H1 (cell line): ENCODE measurements at regions not wholly inside any gene's neighbourhood (a gene's known extent, or its start where the extent isn't known, plus 50 kb on each side); places are given as distances from the start of the nearest gene placed in this dataset.

Experiments used
- CTCF ChIA-PET: fragments of 300-600 bp; sonication (Branson Sonifier 250); formaldehyde crosslinking; loops from one replicate; lab custom pipeline; 2021; ENCODE audit not compliant: partially characterized antibody; lab: Charles Lee
- POLR2A ChIA-PET: fragments of 300-600 bp; sonication (Branson Sonifier 250); formaldehyde crosslinking; loops from one replicate; lab custom pipeline; 2021; ENCODE audit warnings: inconsistent platforms; ENCODE audit not compliant: partially characterized antibody; lab: Charles Lee
- DNase-seq, 2 experiments: peaks; one replicate each; pipeline versions ENCODE4 v3.0.0 to v3.0.0-alpha.2; 2010 to 2022; ENCODE audit warnings: low spot score in 2 of 2, low read depth in 1 of 2, mixed read lengths in 1 of 2
- FAIRE-seq: peaks from 2 replicates; lab custom pipeline; 2011; peaks lifted over from hg19 to GRCh38; lab: Jason Lieb, UNC
- H2AFZ ChIP-seq: 2 replicates; pipeline ENCODE4 v1.8.1; 2012; ENCODE audit warnings: low read length, inconsistent platforms
- H2AK5ac ChIP-seq: 2 replicates; pipeline ENCODE4 v1.6.1; 2013; ENCODE audit warnings: low read depth, low read length
- H2BK120ac ChIP-seq: replicated peaks from 2 replicates; pipeline ENCODE3; 2013; ENCODE audit warnings: low read depth, low read length, inconsistent platforms
- H2BK12ac ChIP-seq: 2 replicates; pipeline ENCODE4 v1.6.1; 2013; ENCODE audit warnings: low read depth, low read length
- H2BK15ac ChIP-seq: 2 replicates; pipeline ENCODE4 v1.6.1; 2013; ENCODE audit warnings: low read length
- H2BK20ac ChIP-seq: 2 replicates; pipeline ENCODE4 v1.6.1; 2013; ENCODE audit warnings: low read length
- H2BK5ac ChIP-seq: 2 replicates; pipeline ENCODE4 v1.6.1; 2013; ENCODE audit warnings: low read depth, low read length
- H3K14ac ChIP-seq: 2 replicates; pipeline ENCODE4 v1.6.1; 2013; ENCODE audit warnings: inconsistent platforms; ENCODE audit not compliant: insufficient read length
- H3K18ac ChIP-seq: 2 replicates; pipeline ENCODE4 v1.6.1; 2013; ENCODE audit warnings: low read length; ENCODE audit errors: extremely low read depth
- H3K23ac ChIP-seq: 2 replicates; pipeline ENCODE4 v1.6.1; 2013; ENCODE audit warnings: inconsistent platforms; ENCODE audit not compliant: insufficient read length
- H3K23me2 ChIP-seq: 2 replicates; pipeline ENCODE4 v1.6.1; 2013; ENCODE audit warnings: low read depth, low read length
- H3K27ac ChIP-seq: 2 replicates; pipeline ENCODE4 v1.6.1; 2011; ENCODE audit warnings: low read depth, low read length, inconsistent platforms
- H3K27me3 ChIP-seq, 4 experiments: replicated peaks in 1 of 4; 1 replicate in 1 of 4; 2 replicates in 3 of 4; pipeline versions ENCODE4 v1.6.1 to v1.8.1; 2011 to 2013; ENCODE audit warnings: low read length in 3 of 4, mild to moderate bottlenecking in 3 of 4, inconsistent platforms in 2 of 4, mixed read lengths in 2 of 4, moderate library complexity in 1 of 4; ENCODE audit not compliant: control insufficient read depth in 3 of 4, insufficient read depth in 3 of 4; ENCODE audit errors: extremely low read depth in 1 of 4
- H3K36me3 ChIP-seq, 4 experiments: 2 replicates each; pipeline versions ENCODE4 v1.6.1 to v1.8.1; 2011 to 2013; ENCODE audit warnings: mild to moderate bottlenecking in 4 of 4, low read length in 3 of 4, moderate library complexity in 2 of 4, control low read depth in 1 of 4, inconsistent platforms in 1 of 4; ENCODE audit not compliant: insufficient read depth in 4 of 4, control insufficient read depth in 2 of 4
- H3K4ac ChIP-seq: replicated peaks from 2 replicates; pipeline ENCODE3; 2013; ENCODE audit warnings: low read length, low read depth, mixed read lengths, inconsistent platforms; ENCODE audit not compliant: insufficient read length
- H3K4me1 ChIP-seq, 4 experiments: replicated peaks in 1 of 4; 1 replicate in 1 of 4; 2 replicates in 3 of 4; pipeline versions ENCODE4 v1.6.1 to v1.8.1; 2011 to 2013; ENCODE audit warnings: low read length in 3 of 4, inconsistent platforms in 2 of 4, mixed read lengths in 1 of 4; ENCODE audit not compliant: insufficient read depth in 4 of 4, control insufficient read depth in 3 of 4
- H3K4me2 ChIP-seq, 2 experiments: 2 replicates each; pipeline versions ENCODE4 v1.6.1 to v1.8.1; 2011 to 2013; ENCODE audit warnings: low read depth in 2 of 2, low read length in 2 of 2, control low read depth in 1 of 2, inconsistent platforms in 1 of 2, mild to moderate bottlenecking in 1 of 2; ENCODE audit not compliant: insufficient read depth in 1 of 2
- H3K4me3 ChIP-seq, 4 experiments: fragments of 200-600, 300-600 bp in 1 of 4; sonication (generic), shearing (Covaris generic), sonication (Bioruptor Twin) in 1 of 4; 2 replicates each; pipeline versions ENCODE4 v1.5.1 to v1.8.1; 2011 to 2016; ENCODE audit warnings: low read length in 4 of 4, low read depth in 3 of 4, control low read depth in 2 of 4, inconsistent platforms in 2 of 4, mild to moderate bottlenecking in 2 of 4, mixed read lengths in 1 of 4, moderate library complexity in 1 of 4; ENCODE audit not compliant: insufficient read depth in 2 of 4; ENCODE audit errors: extremely low read depth in 1 of 4
- H3K56ac ChIP-seq: replicated peaks from 2 replicates; pipeline ENCODE3; 2013; ENCODE audit warnings: low read depth, mild to moderate bottlenecking, mixed read lengths, low read length, inconsistent platforms; ENCODE audit not compliant: insufficient read length
- H3K79me1 ChIP-seq: 2 replicates; pipeline ENCODE4 v1.6.1; 2013; ENCODE audit warnings: low read depth, low read length, control low read depth
- H3K79me2 ChIP-seq, 2 experiments: 2 replicates each; pipeline versions ENCODE4 v1.6.1 to v1.8.1; 2012 to 2013; ENCODE audit warnings: low read length in 2 of 2, mild to moderate bottlenecking in 2 of 2, inconsistent platforms in 1 of 2; ENCODE audit not compliant: insufficient read depth in 2 of 2, control insufficient read depth in 1 of 2
- H3K9ac ChIP-seq, 4 experiments: replicated peaks in 1 of 4; 1 replicate in 1 of 4; 2 replicates in 3 of 4; pipeline versions ENCODE4 v1.6.1 to v1.8.1; 2011 to 2013; ENCODE audit warnings: low read depth in 3 of 4, low read length in 3 of 4, control low read depth in 2 of 4, mild to moderate bottlenecking in 2 of 4, moderate library complexity in 2 of 4, inconsistent platforms in 1 of 4; ENCODE audit errors: extremely low read depth in 1 of 4
- H3K9me3 ChIP-seq, 2 experiments: 2 replicates each; pipeline versions ENCODE4 v1.6.1 to v1.8.1; 2012 to 2013; ENCODE audit warnings: mild to moderate bottlenecking in 2 of 2, moderate library complexity in 2 of 2, control low read depth in 1 of 2, inconsistent platforms in 1 of 2, low read depth in 1 of 2, low read length in 1 of 2, mixed read lengths in 1 of 2; ENCODE audit not compliant: insufficient read depth in 2 of 2
- H4K20me1 ChIP-seq, 2 experiments: replicated peaks in 1 of 2; 2 replicates each; pipeline versions ENCODE3 to v1.8.1; 2011 to 2013; ENCODE audit warnings: inconsistent platforms in 2 of 2, low read length in 2 of 2, mild to moderate bottlenecking in 1 of 2; ENCODE audit not compliant: insufficient read depth in 2 of 2, control insufficient read depth in 1 of 2
- H4K5ac ChIP-seq: 2 replicates; pipeline ENCODE4 v1.6.1; 2013; ENCODE audit warnings: low read length, low read depth, mixed read lengths, inconsistent platforms; ENCODE audit not compliant: insufficient read length
- H4K8ac ChIP-seq: 2 replicates; pipeline ENCODE4 v1.8.0; 2013; ENCODE audit warnings: mild to moderate bottlenecking, moderate library complexity, low read length, inconsistent platforms; ENCODE audit not compliant: insufficient read depth; ENCODE audit errors: extremely low read depth
- H4K91ac ChIP-seq: replicated peaks from 2 replicates; pipeline ENCODE3; 2013; ENCODE audit warnings: low read length, mixed read lengths, inconsistent platforms; ENCODE audit not compliant: insufficient read length
- CREB1 ChIP-seq: IDR thresholded peaks from 2 replicates; pipeline ENCODE4 v1.6.1; 2012; ENCODE audit warnings: inconsistent platforms
- RFX5 ChIP-seq: IDR thresholded peaks from 2 replicates; pipeline ENCODE4 v1.6.1; 2011; ENCODE audit warnings: low read depth, low read length, improper control_type of control experiment, borderline replicate concordance
- SUZ12 ChIP-seq: fragments of 200-600 bp; sonication (generic); IDR thresholded peaks from 2 replicates; pipeline ENCODE4 v1.6.1; 2012; ENCODE audit warnings: mild to moderate bottlenecking, inconsistent platforms, low read length, moderate library complexity, mixed read lengths
- TBP ChIP-seq: IDR thresholded peaks from 2 replicates; pipeline ENCODE4 v1.6.1; 2011; ENCODE audit warnings: low read depth, low read length, improper control_type of control experiment
- WGBS, 2 experiments: shearing (Covaris generic) in 1 of 2; methylation state at CpG; one replicate each; pipeline versions ENCODE4 v1.1.6 to v1.1.7; 2013 to 2015; ENCODE audit warnings: low lambda C conversion rate in 2 of 2, mixed read lengths in 2 of 2, inconsistent platforms in 1 of 2, low coverage in 1 of 2, missing lambda C conversion rate in 1 of 2; ENCODE audit not compliant: insufficient replicate concordance in 2 of 2, insufficient coverage in 1 of 2, insufficient read length in 1 of 2; ENCODE audit errors: extremely low coverage in 1 of 2, missing lambda C conversion rate in 1 of 2; 5-methylcytosine and 5-hydroxymethylcytosine counted together

DNA sequence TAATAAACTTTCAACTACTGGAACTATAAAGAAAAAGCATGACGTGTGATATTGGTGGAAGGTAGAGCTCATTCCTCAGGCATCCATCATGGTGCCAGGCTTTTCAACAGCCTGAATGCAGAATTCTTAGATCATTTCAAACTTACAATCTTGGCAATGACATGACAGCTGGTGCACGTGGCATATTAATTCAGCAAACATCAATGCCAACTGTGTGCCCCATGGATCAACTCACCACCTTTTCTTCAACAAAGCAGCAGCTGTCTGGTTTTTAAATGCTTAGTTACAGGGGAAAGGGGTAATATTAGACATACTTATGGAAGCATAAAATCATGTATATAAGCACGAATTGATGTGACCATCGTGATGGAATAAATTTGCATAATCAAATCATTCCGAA, 56.0 kb upstream of the OR13F1 start:
- FAIRE-seq (no peak), DNase-seq (no peak)
- CTCF ChIA-PET: no interaction called here
- TF ChIP-seq RFX5 (no peak), CREB1 (no peak), TBP (no peak), SUZ12 (no peak)

More for the DNA sequence above, 56.0 kb upstream of the OR13F1 start:
- H3K23me2 ChIP-seq: no peaks in the 10 kb centered on the region
- H2BK12ac ChIP-seq: no peak overlapping the region
- no peak overlapping the region for H3K27ac ChIP-seq
- H3K9ac ChIP-seq: no peak overlapping the region
- H2AK5ac ChIP-seq: no peak overlapping the region
- no peak overlapping the region for H4K91ac ChIP-seq
- WGBS, 2 experiments: 83% methylated on average over 5 of the region's 5 CpGs; no CpG with 5 or more reads in 1 of the 2 experiments
- no peak overlapping the region for H4K8ac ChIP-seq
- POLR2A ChIA-PET: no interaction called here
- H3K4me3 ChIP-seq: no peak overlapping the region
- no peaks in the 10 kb centered on the region for H3K36me3 ChIP-seq
- H3K79me2 ChIP-seq: no peaks in the 10 kb centered on the region
- H3K4ac ChIP-seq: no peak overlapping the region
- no peak overlapping the region for H3K4me2 ChIP-seq
- no peak overlapping the region for H4K5ac ChIP-seq
- H2BK5ac ChIP-seq: no peak overlapping the region
- H3K23ac ChIP-seq: no peak overlapping the region
- H2BK20ac ChIP-seq: no peak overlapping the region
- no peak overlapping the region for H3K56ac ChIP-seq
- no peak overlapping the region for H2BK15ac ChIP-seq
- no peaks in the 10 kb centered on the region for H3K9me3 ChIP-seq
- H2BK120ac ChIP-seq: no peak overlapping the region
- no peaks in the 10 kb centered on the region for H4K20me1 ChIP-seq
- no peaks in the 10 kb centered on the region for H3K27me3 ChIP-seq
- H3K14ac ChIP-seq: no peak overlapping the region
- H3K4me1 ChIP-seq: no peaks in the 10 kb centered on the region
- no peaks in the 10 kb centered on the region for H3K79me1 ChIP-seq
- no peak overlapping the region for H2AFZ ChIP-seq
- no peak overlapping the region for H3K18ac ChIP-seq
